ENCODE measurements at regions not wholly inside any gene's neighbourhood (a gene's known extent, or its start where the extent isn't known, plus 50 kb on each side); places are given as distances from the start of the nearest gene placed in this dataset.
"Not testable (repeated sequence)": the region's sequence is repeated elsewhere in the genome, so short reads cannot be mapped to it uniquely, and the experiment has no call there.

- DNase-seq: no peak
Observed at GRCh38 chr7:88610942-88611341, 148.6 kb upstream of the ZNF804B start.

- DNase-seq: no peak
Observed at GRCh38 chr7:88600695-88601094, 158.8 kb upstream of the ZNF804B start.

GRCh38 chr7:88599528-88599927 is 160.0 kb upstream of the ZNF804B start:
- DNase-seq: no peak

- DNase-seq: no peak
Observed at GRCh38 chr7:88597941-88598425, 161.5 kb upstream of the ZNF804B start.

GRCh38 chr7:88590963-88591362 is 168.5 kb upstream of the ZNF804B start:
- no peak for DNase-seq

- DNase-seq: no peak
Observed at GRCh38 chr7:88589927-88590326, 169.6 kb upstream of the ZNF804B start.

GRCh38 chr7:88586890-88587289 is 172.6 kb upstream of the ZNF804B start:
- DNase-seq: no peak

- DNase-seq: no peak
Observed at GRCh38 chr7:88586219-88586618, 173.3 kb upstream of the ZNF804B start.

- DNase-seq: no peak
Observed at GRCh38 chr7:88576720-88577119, 182.8 kb upstream of the ZNF804B start.

- DNase-seq: no peak
Observed at GRCh38 chr7:88566162-88566729, 193.3 kb upstream of the ZNF804B start.

GRCh38 chr7:88565401-88565800 is 194.1 kb upstream of the ZNF804B start:
- no peak for DNase-seq

- not testable (repeated sequence) for DNase-seq
Observed at GRCh38 chr7:88556441-88556840, 203.1 kb upstream of the ZNF804B start.

GRCh38 chr7:88554847-88555246 is 204.7 kb upstream of the ZNF804B start:
- not testable (repeated sequence) for DNase-seq

- no peak for DNase-seq
Observed at GRCh38 chr7:88548399-88548798, 211.1 kb upstream of the ZNF804B start.

- peak in 1 of 2 experiments; percentile 42 for DNase-seq
Observed at GRCh38 chr7:88546808-88547207, 212.7 kb upstream of the ZNF804B start.

GRCh38 chr7:88545663-88546062 is 213.8 kb upstream of the ZNF804B start:
- DNase-seq: no peak

GRCh38 chr7:88540012-88540411 is 219.5 kb upstream of the ZNF804B start:
- DNase-seq: no peak

GRCh38 chr7:88539518-88539917 is 220.0 kb upstream of the ZNF804B start:
- no peak for DNase-seq

- DNase-seq: no peak
Observed at GRCh38 chr7:88523645-88524044, 217.0 kb upstream of the STEAP4 start.

- no peak for DNase-seq
Observed at GRCh38 chr7:88522771-88523293, 216.1 kb upstream of the STEAP4 start.

- DNase-seq: no peak
Observed at GRCh38 chr7:88516429-88516828, 209.7 kb upstream of the STEAP4 start.

GRCh38 chr7:88515301-88515700 is 208.6 kb upstream of the STEAP4 start:
- no peak for DNase-seq

GRCh38 chr7:88509341-88509740 is 202.6 kb upstream of the STEAP4 start:
- no peak for DNase-seq

GRCh38 chr7:88500131-88500530 is 193.4 kb upstream of the STEAP4 start:
- DNase-seq: no peak
